CD14-positive monocyte (primary cell): ENCODE measurements at regions not wholly inside any gene's neighbourhood (a gene's known extent, or its start where the extent isn't known, plus 50 kb on each side); places are given as distances from the start of the nearest gene placed in this dataset.

ENCODE experiments used
- DNase-seq, 3 donors: peaks; one replicate each; pipeline ENCODE4 v3.0.0-alpha.2; 2011 to 2022
- H2AFZ ChIP-seq: 2 replicates; pipeline ENCODE4 v1.6.0; 2012; ENCODE audit warnings: mild to moderate bottlenecking, low read depth, low read length, inconsistent platforms; ENCODE audit not compliant: insufficient read depth, poor library complexity, severe bottlenecking
- H3K27ac ChIP-seq, 2 donors: 1 replicate in 1 of 2; 2 replicates in 1 of 2; pipeline ENCODE4 v1.5.1; 2012 to 2013; ENCODE audit warnings: low read length in 2 of 2, control low read depth in 1 of 2, inconsistent platforms in 1 of 2, low read depth in 1 of 2, mild to moderate bottlenecking in 1 of 2
- H3K27me3 ChIP-seq, 2 donors: one replicate each; pipeline versions ENCODE4 v1.6.0 to v1.6.1; 2011 to 2013; ENCODE audit warnings: low read length in 2 of 2; ENCODE audit not compliant: control insufficient read depth in 2 of 2, insufficient read depth in 2 of 2
- H3K36me3 ChIP-seq, 2 donors: replicated peaks in 1 of 2; 1 replicate in 1 of 2; 2 replicates in 1 of 2; pipeline versions ENCODE4 v1.5.1 to v1.6.1; 2012 to 2013; ENCODE audit warnings: low read length in 2 of 2, control low read depth in 1 of 2, inconsistent platforms in 1 of 2, mild to moderate bottlenecking in 1 of 2; ENCODE audit not compliant: insufficient read depth in 2 of 2, control insufficient read depth in 1 of 2
- H3K4me1 ChIP-seq, 2 donors: 1 replicate in 1 of 2; 2 replicates in 1 of 2; pipeline versions ENCODE4 v1.5.1 to v1.6.1; 2012 to 2013; ENCODE audit warnings: low read length in 2 of 2, control low read depth in 1 of 2, inconsistent platforms in 1 of 2, mild to moderate bottlenecking in 1 of 2, moderate library complexity in 1 of 2; ENCODE audit not compliant: insufficient read depth in 2 of 2, control insufficient read depth in 1 of 2
- H3K4me2 ChIP-seq: replicated peaks from 2 replicates; pipeline ENCODE3; 2012; ENCODE audit warnings: low read length, moderate library complexity, mild to moderate bottlenecking; ENCODE audit not compliant: poor library complexity, severe bottlenecking; ENCODE audit errors: extremely low read depth
- H3K4me3 ChIP-seq, 3 experiments: fragments of 200-600 bp in 1 of 3; sonication (generic) in 1 of 3; replicated peaks in 1 of 3; 1 replicate in 2 of 3; 2 replicates in 1 of 3; pipeline ENCODE4 v1.5.1; 2011 to 2013; ENCODE audit warnings: low read length in 3 of 3, mild to moderate bottlenecking in 3 of 3, control low read depth in 2 of 3, low read depth in 2 of 3, inconsistent platforms in 1 of 3, moderate library complexity in 1 of 3
- H3K79me2 ChIP-seq: 2 replicates; pipeline ENCODE4 v1.6.0; 2012; ENCODE audit warnings: mild to moderate bottlenecking, control low read depth, inconsistent platforms, low read length, moderate library complexity; ENCODE audit not compliant: insufficient read depth
- H3K9ac ChIP-seq: 2 replicates; pipeline ENCODE4 v1.6.0; 2017; ENCODE audit warnings: low read length, mild to moderate bottlenecking; ENCODE audit not compliant: insufficient read depth, poor library complexity, severe bottlenecking
- H3K9me3 ChIP-seq, 2 donors: replicated peaks in 1 of 2; 1 replicate in 1 of 2; 2 replicates in 1 of 2; pipeline versions ENCODE4 v1.5.1 to v1.6.1; 2012 to 2013; ENCODE audit warnings: low read length in 2 of 2, control low read depth in 1 of 2; ENCODE audit not compliant: control insufficient read depth in 1 of 2, insufficient read depth in 1 of 2
- H4K20me1 ChIP-seq: 2 replicates; pipeline ENCODE4 v1.6.0; 2012; ENCODE audit warnings: mild to moderate bottlenecking, low read length, control low read depth, moderate library complexity; ENCODE audit not compliant: insufficient read depth
- H3K27ac Mint-ChIP-seq, 7 donors: one replicate each; pipeline ENCODE4 v1.8.0; 2020; ENCODE audit warnings: mild to moderate bottlenecking in 7 of 7, mixed read lengths in 7 of 7, moderate library complexity in 6 of 7, inconsistent platforms in 2 of 7
- H3K27me3 Mint-ChIP-seq, 3 donors: one replicate each; pipeline ENCODE4 v1.8.0; 2021 to 2022; ENCODE audit warnings: low read depth in 3 of 3, mild to moderate bottlenecking in 3 of 3, mixed read lengths in 3 of 3, moderate library complexity in 3 of 3, inconsistent platforms in 1 of 3
- H3K36me3 Mint-ChIP-seq, 2 donors: one replicate each; pipeline ENCODE4 v1.8.0; 2020; ENCODE audit warnings: mixed read lengths in 2 of 2, inconsistent platforms in 1 of 2, mild to moderate bottlenecking in 1 of 2
- H3K4me1 Mint-ChIP-seq: one replicate; pipeline ENCODE4 v1.8.0; 2020; ENCODE audit warnings: mild to moderate bottlenecking, mixed read lengths
- H3K4me3 Mint-ChIP-seq, 2 donors: one replicate each; pipeline ENCODE4 v1.8.0; 2020; ENCODE audit warnings: mild to moderate bottlenecking in 2 of 2, mixed read lengths in 2 of 2, moderate library complexity in 1 of 2
- H3K9me3 Mint-ChIP-seq, 7 donors: one replicate each; pipeline ENCODE4 v1.8.0; 2020 to 2022; ENCODE audit warnings: mixed read lengths in 7 of 7, mild to moderate bottlenecking in 6 of 7, moderate library complexity in 6 of 7, inconsistent platforms in 2 of 7
- WGBS: methylation state at CpG from one replicate; pipeline ENCODE4 v1.1.5; 2013; ENCODE audit warnings: missing lambda C conversion rate; ENCODE audit not compliant: insufficient coverage; 5-methylcytosine and 5-hydroxymethylcytosine counted together
- intact Hi-C, 2 donors: fragments of 100-400 bp; cut with micrococcal nuclease; formaldehyde crosslinking; loops; one replicate each; pipeline versions ENCODE4 v1.15.0 to v1.15.1; 2023
- TF ChIP-seq, protein P1 (sequence below): fragments of 200-600 bp; IDR thresholded peaks from one replicate; pipeline ENCODE4 v1.8.0; 2022; ENCODE audit warnings: antibody characterized with exemption, mild to moderate bottlenecking

DNA sequence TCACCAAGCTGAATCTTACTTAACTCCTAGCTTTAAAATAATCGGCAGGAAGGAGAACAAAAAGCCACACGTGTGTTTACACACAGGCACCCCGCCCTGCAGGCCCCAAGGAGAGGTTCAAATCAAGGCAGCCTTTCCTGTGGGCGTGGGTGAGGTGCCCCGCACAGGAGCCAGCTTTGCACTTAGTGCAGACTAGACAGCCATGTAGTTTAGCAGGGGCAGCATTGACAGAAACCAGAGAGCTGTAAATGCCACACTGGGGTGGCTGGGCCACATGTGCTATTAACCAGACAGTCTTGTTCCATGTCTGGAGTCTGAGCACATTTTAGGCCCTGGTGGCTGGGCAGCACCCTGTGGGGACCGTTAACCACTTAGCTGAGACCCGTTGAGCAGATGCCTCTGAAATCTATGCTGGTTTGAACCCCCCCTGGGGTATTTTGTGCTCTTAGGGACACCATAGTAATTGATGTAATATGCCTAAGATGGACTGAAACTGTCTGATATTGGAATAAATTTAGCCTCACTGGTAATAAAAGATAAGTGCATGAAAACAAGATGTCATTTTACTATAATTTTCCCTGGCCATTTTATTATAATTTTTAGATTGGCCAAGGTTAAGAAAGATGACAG lies 106.4 kb upstream of the KCNG1 start:
- Mint-ChIP-seq H3K27me3 (peaks cover 3 to 15% (median 11%) of the 10 kb centered on the region in 3 donors), H3K4me1 (no peaks in the 10 kb centered on the region), H3K9me3 (no peaks in the 10 kb centered on the region), H3K36me3 (no peaks in the 10 kb centered on the region), H3K4me3 (no peak overlapping the region), H3K27ac (no peak overlapping the region)
- H3K36me3 ChIP-seq = no peaks in the 10 kb centered on the region
- no peaks in the 10 kb centered on the region for H3K9me3 ChIP-seq
- TF ChIP-seq, protein P1, sequence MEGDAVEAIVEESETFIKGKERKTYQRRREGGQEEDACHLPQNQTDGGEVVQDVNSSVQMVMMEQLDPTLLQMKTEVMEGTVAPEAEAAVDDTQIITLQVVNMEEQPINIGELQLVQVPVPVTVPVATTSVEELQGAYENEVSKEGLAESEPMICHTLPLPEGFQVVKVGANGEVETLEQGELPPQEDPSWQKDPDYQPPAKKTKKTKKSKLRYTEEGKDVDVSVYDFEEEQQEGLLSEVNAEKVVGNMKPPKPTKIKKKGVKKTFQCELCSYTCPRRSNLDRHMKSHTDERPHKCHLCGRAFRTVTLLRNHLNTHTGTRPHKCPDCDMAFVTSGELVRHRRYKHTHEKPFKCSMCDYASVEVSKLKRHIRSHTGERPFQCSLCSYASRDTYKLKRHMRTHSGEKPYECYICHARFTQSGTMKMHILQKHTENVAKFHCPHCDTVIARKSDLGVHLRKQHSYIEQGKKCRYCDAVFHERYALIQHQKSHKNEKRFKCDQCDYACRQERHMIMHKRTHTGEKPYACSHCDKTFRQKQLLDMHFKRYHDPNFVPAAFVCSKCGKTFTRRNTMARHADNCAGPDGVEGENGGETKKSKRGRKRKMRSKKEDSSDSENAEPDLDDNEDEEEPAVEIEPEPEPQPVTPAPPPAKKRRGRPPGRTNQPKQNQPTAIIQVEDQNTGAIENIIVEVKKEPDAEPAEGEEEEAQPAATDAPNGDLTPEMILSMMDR = no peak
- DNase-seq = no peak
- 61% methylated on average over 7 of the region's 7 CpGs for WGBS
- H4K20me1 ChIP-seq = no peaks in the 10 kb centered on the region
- H3K27ac ChIP-seq = no peak overlapping the region
- intact Hi-C loops = no loop called here
- no peaks in the 10 kb centered on the region for H3K4me1 ChIP-seq
- no peak overlapping the region for H3K9ac ChIP-seq
- H3K27me3 ChIP-seq = no peaks in the 10 kb centered on the region
- no peak overlapping the region for H3K4me2 ChIP-seq
- no peak overlapping the region for H2AFZ ChIP-seq
- H3K4me3 ChIP-seq = no peak overlapping the region
- no peaks in the 10 kb centered on the region for H3K79me2 ChIP-seq

DNA sequence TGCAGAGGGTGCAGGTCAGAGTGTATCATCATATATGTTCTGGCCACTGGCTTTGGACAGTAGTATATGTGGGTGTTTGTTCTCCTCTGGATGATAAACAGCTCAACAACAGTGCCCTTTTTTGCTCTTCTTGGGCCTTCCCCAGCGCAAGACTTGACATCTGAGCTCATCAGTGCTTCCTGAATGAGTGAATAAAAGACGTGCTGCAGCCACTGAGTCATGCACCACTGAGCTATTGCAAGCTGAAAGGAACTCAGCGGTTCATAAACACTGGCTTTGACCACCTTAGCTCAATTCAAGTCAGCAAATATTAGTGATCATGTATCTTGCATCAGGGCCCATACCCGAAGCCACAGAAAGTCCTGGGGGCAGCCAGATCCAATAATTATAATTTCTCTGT lies 105.3 kb upstream of the KCNG1 start:
- H3K9ac ChIP-seq = no peak overlapping the region
- no peak overlapping the region for H3K4me3 ChIP-seq
- no peak overlapping the region for H3K4me2 ChIP-seq
- no peaks in the 10 kb centered on the region for H3K4me1 Mint-ChIP-seq
- TF ChIP-seq, protein P1 = no peak
- H3K79me2 ChIP-seq = no peaks in the 10 kb centered on the region
- H3K27ac Mint-ChIP-seq = no peak overlapping the region
- no peaks in the 10 kb centered on the region for H3K9me3 ChIP-seq
- H3K4me1 ChIP-seq = no peaks in the 10 kb centered on the region
- DNase-seq = no peak
- H3K36me3 ChIP-seq = no peaks in the 10 kb centered on the region
- H3K36me3 Mint-ChIP-seq = no peaks in the 10 kb centered on the region
- intact Hi-C loops = no loop called here
- peaks cover 8 to 18% (median 11%) of the 10 kb centered on the region in 3 donors for H3K27me3 Mint-ChIP-seq
- H3K27ac ChIP-seq = no peak overlapping the region
- H4K20me1 ChIP-seq = no peaks in the 10 kb centered on the region
- H2AFZ ChIP-seq = no peak overlapping the region
- WGBS = 74% methylated on average over 3 of the region's 4 CpGs
- H3K27me3 ChIP-seq = no peaks in the 10 kb centered on the region
- H3K4me3 Mint-ChIP-seq = no peak overlapping the region
- no peaks in the 10 kb centered on the region for H3K9me3 Mint-ChIP-seq
